PFSK-1 (cell line): ENCODE measurements at regions not wholly inside any gene's neighbourhood (a gene's known extent, or its start where the extent isn't known, plus 50 kb on each side); places are given as distances from the start of the nearest gene placed in this dataset.

Experiments
- FOXP2 ChIP-seq: optimal IDR thresholded peaks from 2 replicates; pipeline ENCODE3; 2011; ENCODE audit warnings: borderline replicate concordance, control low read depth, inconsistent platforms; ENCODE audit not compliant: insufficient read depth; ENCODE audit errors: extremely low read length, extremely low read depth
- POLR2AphosphoS5 ChIP-seq: IDR thresholded peaks from 2 replicates; pipeline ENCODE4 v1.6.1; 2012; ENCODE audit warnings: low read depth, mild to moderate bottlenecking, control low read depth, low read length, moderate library complexity
- SIN3A ChIP-seq: IDR thresholded peaks from 2 replicates; pipeline ENCODE4 v1.6.1; 2012; ENCODE audit warnings: mild to moderate bottlenecking, low read length, moderate library complexity, borderline replicate concordance; ENCODE audit not compliant: insufficient read depth
- TAF1 ChIP-seq: IDR thresholded peaks from 2 replicates; pipeline ENCODE4 v1.6.1; 2012; ENCODE audit warnings: low read length, control low read depth, borderline replicate concordance; ENCODE audit not compliant: insufficient read depth
- TF ChIP-seq, protein P1 (sequence below), 2 experiments: IDR thresholded peaks; 2 replicates each; pipeline versions ENCODE4 v1.6.1 to v1.8.0; 2011 to 2012; ENCODE audit warnings: low read depth in 2 of 2, low read length in 2 of 2, control low read depth in 1 of 2, inconsistent platforms in 1 of 2, mild to moderate bottlenecking in 1 of 2, moderate library complexity in 1 of 2; ENCODE audit not compliant: insufficient read depth in 1 of 2

DNA sequence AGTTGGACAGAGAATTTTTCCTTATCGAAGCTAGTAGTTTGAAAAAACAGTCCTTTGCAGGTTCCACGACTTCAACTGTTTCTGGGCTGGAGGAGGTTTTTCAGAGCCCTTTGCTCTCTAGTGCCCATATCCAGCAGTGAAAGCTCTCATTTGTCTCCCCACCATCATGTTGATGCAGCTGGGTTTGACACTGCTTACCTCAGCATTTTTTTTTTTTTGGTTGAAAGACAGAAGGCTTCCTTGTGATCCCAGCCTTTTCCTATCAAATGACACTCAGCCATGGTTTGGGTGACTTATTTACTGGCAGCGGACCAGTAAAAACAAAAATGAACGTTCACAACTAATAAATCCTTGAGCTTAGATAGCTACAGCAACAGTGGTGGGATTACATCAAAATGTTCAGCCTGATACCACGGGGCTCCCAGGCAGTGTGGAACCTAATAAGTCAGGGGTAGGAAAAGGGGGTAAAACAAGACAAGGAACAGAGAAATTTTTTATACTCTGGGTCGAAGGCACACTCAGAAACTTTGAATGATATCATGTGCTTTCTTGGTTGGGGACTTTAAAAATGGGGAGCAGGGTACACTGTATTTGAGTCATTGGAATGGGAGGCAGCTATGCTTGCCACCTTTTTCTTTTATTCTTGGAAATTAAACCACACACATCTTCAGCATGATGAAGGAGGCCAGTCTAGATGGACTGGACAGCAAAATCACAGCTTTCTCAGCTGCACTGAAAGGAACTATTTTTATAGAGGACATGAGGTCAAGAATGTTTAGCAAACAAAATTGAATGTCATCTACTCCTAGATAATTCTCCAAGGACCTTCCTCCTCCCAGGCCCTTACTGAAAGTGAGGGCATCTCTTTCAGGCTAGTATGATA is 308.9 kb upstream of the MPDZ start:
- TF ChIP-seq SIN3A (no peak), POLR2AphosphoS5 (no peak), TAF1 (no peak), FOXP2 (no peak)
- TF ChIP-seq, protein P1, sequence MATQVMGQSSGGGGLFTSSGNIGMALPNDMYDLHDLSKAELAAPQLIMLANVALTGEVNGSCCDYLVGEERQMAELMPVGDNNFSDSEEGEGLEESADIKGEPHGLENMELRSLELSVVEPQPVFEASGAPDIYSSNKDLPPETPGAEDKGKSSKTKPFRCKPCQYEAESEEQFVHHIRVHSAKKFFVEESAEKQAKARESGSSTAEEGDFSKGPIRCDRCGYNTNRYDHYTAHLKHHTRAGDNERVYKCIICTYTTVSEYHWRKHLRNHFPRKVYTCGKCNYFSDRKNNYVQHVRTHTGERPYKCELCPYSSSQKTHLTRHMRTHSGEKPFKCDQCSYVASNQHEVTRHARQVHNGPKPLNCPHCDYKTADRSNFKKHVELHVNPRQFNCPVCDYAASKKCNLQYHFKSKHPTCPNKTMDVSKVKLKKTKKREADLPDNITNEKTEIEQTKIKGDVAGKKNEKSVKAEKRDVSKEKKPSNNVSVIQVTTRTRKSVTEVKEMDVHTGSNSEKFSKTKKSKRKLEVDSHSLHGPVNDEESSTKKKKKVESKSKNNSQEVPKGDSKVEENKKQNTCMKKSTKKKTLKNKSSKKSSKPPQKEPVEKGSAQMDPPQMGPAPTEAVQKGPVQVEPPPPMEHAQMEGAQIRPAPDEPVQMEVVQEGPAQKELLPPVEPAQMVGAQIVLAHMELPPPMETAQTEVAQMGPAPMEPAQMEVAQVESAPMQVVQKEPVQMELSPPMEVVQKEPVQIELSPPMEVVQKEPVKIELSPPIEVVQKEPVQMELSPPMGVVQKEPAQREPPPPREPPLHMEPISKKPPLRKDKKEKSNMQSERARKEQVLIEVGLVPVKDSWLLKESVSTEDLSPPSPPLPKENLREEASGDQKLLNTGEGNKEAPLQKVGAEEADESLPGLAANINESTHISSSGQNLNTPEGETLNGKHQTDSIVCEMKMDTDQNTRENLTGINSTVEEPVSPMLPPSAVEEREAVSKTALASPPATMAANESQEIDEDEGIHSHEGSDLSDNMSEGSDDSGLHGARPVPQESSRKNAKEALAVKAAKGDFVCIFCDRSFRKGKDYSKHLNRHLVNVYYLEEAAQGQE (IDR thresholded peaks at IDR 0.05; ENCODE audit: insufficient read depth in 1 of 2, low read depth in 2 of 2, low read length in 2 of 2), result no peak

DNA sequence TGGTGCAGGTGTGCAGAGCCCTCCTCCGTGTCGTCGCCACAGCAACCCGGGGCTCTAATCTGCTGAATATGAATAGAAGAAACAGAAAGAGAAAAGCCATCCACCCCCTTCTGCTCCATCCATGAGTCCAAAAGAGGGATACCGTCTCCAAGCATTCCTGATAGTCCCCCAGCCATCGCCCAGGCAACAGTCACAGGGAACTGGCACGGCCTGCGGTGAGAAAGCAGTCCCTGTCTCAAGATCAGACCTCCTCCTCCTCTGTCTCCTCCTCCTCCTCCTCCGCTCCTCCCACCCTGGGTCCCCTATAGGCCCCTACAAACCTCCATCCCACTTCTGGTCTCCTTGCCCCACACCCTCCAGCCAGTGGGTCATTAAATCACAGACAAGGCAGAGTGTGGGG is 308.1 kb upstream of the MPDZ start:
- TF ChIP-seq TAF1, result no peak

DNA sequence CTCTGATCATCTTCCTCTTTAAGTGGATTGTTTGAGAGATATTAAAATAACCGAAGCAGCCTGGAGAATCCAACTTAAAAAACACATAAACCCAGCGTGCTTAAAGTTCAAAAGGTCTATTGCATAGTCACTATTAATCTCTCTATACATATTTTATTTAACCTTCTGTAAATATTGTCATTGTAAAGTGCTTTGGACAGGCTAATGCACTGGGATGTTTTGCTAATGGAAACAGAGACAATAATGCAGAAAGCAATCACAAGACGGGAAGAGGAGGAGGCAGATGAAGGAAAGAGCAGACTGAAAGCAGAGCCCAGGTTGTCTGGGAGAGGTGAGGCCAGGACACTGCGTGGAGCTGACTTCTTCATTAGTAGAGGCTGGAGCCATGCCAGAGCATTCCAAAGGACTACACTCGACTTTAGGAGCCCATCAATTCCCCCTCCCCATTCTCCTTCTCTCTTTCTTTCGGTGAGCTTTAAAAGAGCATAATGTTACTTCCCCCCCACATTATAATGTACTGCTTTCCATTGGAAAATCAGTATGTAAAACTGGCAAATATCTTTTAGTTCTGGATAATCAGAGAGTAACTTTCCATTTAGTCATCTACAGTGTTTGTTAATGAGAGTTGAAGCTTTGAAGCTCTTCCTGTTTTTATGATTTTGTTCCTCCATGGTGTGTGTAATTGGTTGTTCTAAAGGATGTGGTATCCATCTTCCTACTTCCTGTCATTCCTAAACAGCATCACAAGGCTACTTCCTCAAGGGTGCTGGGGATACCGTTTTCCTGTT is 307.3 kb upstream of the MPDZ start:
- no peak for TF ChIP-seq FOXP2
- no peak for TF ChIP-seq TAF1
- TF ChIP-seq, protein P1 (IDR thresholded peaks at IDR 0.05; ENCODE audit: insufficient read depth in 1 of 2, low read depth in 2 of 2, low read length in 2 of 2), result no peak
- no peak for TF ChIP-seq SIN3A
- TF ChIP-seq POLR2AphosphoS5, result no peak

DNA sequence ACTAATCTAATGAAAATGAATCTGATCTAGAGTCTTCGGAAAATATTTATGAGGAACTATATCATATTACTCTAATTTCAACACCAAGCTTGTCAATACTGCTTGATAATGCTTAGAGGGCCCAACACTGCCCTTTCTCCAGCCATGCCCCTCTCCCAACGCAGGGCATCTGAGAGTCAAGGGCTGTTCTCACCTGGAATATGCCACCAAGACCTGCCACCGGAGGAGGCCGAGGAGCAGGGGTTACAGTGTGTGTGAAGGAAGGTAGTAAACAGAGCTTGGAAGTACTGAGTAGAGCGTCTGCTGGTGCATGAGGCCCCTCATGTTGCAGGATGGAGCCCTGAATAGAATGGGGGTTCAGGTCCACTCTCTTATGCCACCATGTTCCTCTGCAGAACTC is 301.3 kb upstream of the MPDZ start:
- TF ChIP-seq TAF1, result no peak
- TF ChIP-seq POLR2AphosphoS5, result no peak
- TF ChIP-seq SIN3A, result no peak
- TF ChIP-seq FOXP2, result no peak
- TF ChIP-seq, protein P1 (IDR thresholded peaks at IDR 0.05; ENCODE audit: insufficient read depth in 1 of 2, low read depth in 2 of 2, low read length in 2 of 2), result no peak

DNA sequence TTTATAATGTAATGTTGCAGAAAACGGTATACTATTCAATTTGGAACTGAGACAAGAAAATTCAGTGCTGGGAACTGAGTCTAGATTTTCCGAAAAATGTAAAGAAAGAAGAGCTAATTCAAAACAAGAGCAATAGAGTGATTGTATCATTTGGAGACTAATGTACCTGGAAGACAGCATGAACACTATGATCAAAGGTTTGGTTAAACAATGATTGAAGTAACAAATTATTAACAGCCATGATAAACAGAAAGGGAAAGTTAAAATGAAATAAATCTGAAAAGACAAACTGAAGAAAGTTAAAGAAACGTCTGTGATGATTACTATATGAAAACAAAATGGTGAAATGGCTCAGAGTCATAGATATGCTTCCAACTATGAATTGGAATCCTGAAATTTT is 300.6 kb upstream of the MPDZ start:
- no peak for TF ChIP-seq POLR2AphosphoS5

DNA sequence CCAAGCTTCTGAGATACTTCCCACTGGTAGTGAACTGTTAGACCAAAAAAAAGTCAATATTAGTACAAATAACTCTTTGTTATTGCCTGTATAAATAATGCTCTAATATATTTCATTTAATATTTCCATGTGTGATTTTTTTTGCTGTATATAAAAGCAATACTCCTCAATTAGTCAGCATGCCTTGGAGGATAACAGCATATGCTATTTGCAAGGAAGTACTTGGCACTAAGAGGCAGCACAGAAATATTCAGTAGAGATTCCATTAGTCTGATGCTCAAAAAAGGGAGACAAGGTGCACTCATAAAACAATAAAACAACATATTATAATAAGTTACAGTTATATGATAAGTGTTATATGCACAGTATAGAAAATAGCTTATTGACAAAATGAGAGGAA is 296.6 kb upstream of the MPDZ start:
- TF ChIP-seq, protein P1 (IDR thresholded peaks at IDR 0.05; ENCODE audit: insufficient read depth in 1 of 2, low read depth in 2 of 2, low read length in 2 of 2), result no peak
- TF ChIP-seq FOXP2 (no peak), SIN3A (no peak), TAF1 (no peak), POLR2AphosphoS5 (no peak)
